ENCODE measurements at regions not wholly inside any gene's neighbourhood (a gene's known extent, or its start where the extent isn't known, plus 50 kb on each side); places are given as distances from the start of the nearest gene placed in this dataset.
"Not testable (repeated sequence)": the region's sequence is repeated elsewhere in the genome, so short reads cannot be mapped to it uniquely, and the experiment has no call there.

GRCh38 chrX:87874043-87874442, 356.4 kb downstream of the KLHL4 start:
- no peaks in the 10 kb centered on the region for H3K36me3 ChIP-seq (replicated peaks)
- no peak for DNase-seq (ENCODE audit: low spot score in 2 of 2)
- H3K27me3 ChIP-seq (ENCODE audit: low read depth) = no peaks in the 10 kb centered on the region
- no peak overlapping the region for H3K4me3 ChIP-seq
- in situ Hi-C loops (cut with MboI; ENCODE audit: low sequenced_read_pairs) = no loop called here
- H3K9me3 ChIP-seq = no peaks in the 10 kb centered on the region
- no peaks in the 10 kb centered on the region for H3K4me1 ChIP-seq

- no peak overlapping the region for H3K4me3 ChIP-seq
- H3K36me3 ChIP-seq (replicated peaks) = no peaks in the 10 kb centered on the region
- H3K27me3 ChIP-seq (ENCODE audit: low read depth) = no peaks in the 10 kb centered on the region
- H3K4me1 ChIP-seq = no peaks in the 10 kb centered on the region
- in situ Hi-C loops (cut with MboI; ENCODE audit: low sequenced_read_pairs) = no loop called here
- no peaks in the 10 kb centered on the region for H3K9me3 ChIP-seq
- DNase-seq (ENCODE audit: low spot score in 2 of 2) = no peak
Measured at GRCh38 chrX:87878926-87879325, 361.3 kb downstream of the KLHL4 start.

- Histone ChIP-seq H3K4me1 (no peaks in the 10 kb centered on the region), H3K27me3 (ENCODE audit: low read depth) (no peaks in the 10 kb centered on the region), H3K4me3 (no peak overlapping the region), H3K9me3 (no peaks in the 10 kb centered on the region), H3K36me3 (replicated peaks) (no peaks in the 10 kb centered on the region)
- DNase-seq (ENCODE audit: low spot score in 2 of 2) = no peak
- in situ Hi-C loops (cut with MboI; ENCODE audit: low sequenced_read_pairs) = no loop called here
Measured at GRCh38 chrX:87890437-87890836, 372.8 kb downstream of the KLHL4 start.

GRCh38 chrX:87895421-87895820, 377.8 kb downstream of the KLHL4 start:
- H3K9me3 ChIP-seq = no peaks in the 10 kb centered on the region
- no peaks in the 10 kb centered on the region for H3K36me3 ChIP-seq (replicated peaks)
- no peak overlapping the region for H3K4me3 ChIP-seq
- no peak for DNase-seq (ENCODE audit: low spot score in 2 of 2)
- in situ Hi-C loops (cut with MboI; ENCODE audit: low sequenced_read_pairs) = no loop called here
- H3K4me1 ChIP-seq = no peaks in the 10 kb centered on the region
- H3K27me3 ChIP-seq (ENCODE audit: low read depth) = no peaks in the 10 kb centered on the region

GRCh38 chrX:87896057-87896456, 378.5 kb downstream of the KLHL4 start:
- no peaks in the 10 kb centered on the region for H3K36me3 ChIP-seq (replicated peaks)
- H3K4me3 ChIP-seq = no peak overlapping the region
- no peak for DNase-seq (ENCODE audit: low spot score in 2 of 2)
- no peaks in the 10 kb centered on the region for H3K4me1 ChIP-seq
- in situ Hi-C loops (cut with MboI; ENCODE audit: low sequenced_read_pairs) = no loop called here
- no peaks in the 10 kb centered on the region for H3K9me3 ChIP-seq
- no peaks in the 10 kb centered on the region for H3K27me3 ChIP-seq (ENCODE audit: low read depth)

- Histone ChIP-seq H3K4me3 (0 out of 2 replicates have a peak overlapping the region, but pooled peaks have one; percentile 7), H3K9me3 (no peaks in the 10 kb centered on the region), H3K4me1 (no peaks in the 10 kb centered on the region), H3K36me3 (replicated peaks) (no peaks in the 10 kb centered on the region), H3K27me3 (ENCODE audit: low read depth) (no peaks in the 10 kb centered on the region)
- DNase-seq (ENCODE audit: low spot score in 2 of 2) = no peak
- in situ Hi-C loops (cut with MboI; ENCODE audit: low sequenced_read_pairs) = no loop called here
Measured at GRCh38 chrX:87900320-87900908, 382.8 kb downstream of the KLHL4 start.

- in situ Hi-C loops (cut with MboI; ENCODE audit: low sequenced_read_pairs) = no loop called here
- no peaks in the 10 kb centered on the region for H3K4me1 ChIP-seq
- H3K36me3 ChIP-seq (replicated peaks) = no peaks in the 10 kb centered on the region
- H3K4me3 ChIP-seq = no peak overlapping the region
- no peaks in the 10 kb centered on the region for H3K9me3 ChIP-seq
- no peaks in the 10 kb centered on the region for H3K27me3 ChIP-seq (ENCODE audit: low read depth)
- DNase-seq (ENCODE audit: low spot score in 2 of 2) = no peak
Measured at GRCh38 chrX:87901060-87901459, 383.5 kb downstream of the KLHL4 start.

- H3K4me3 ChIP-seq = no peak overlapping the region
- no peaks in the 10 kb centered on the region for H3K27me3 ChIP-seq (ENCODE audit: low read depth)
- H3K9me3 ChIP-seq = no peaks in the 10 kb centered on the region
- H3K36me3 ChIP-seq (replicated peaks) = no peaks in the 10 kb centered on the region
- H3K4me1 ChIP-seq = no peaks in the 10 kb centered on the region
- in situ Hi-C loops (cut with MboI; ENCODE audit: low sequenced_read_pairs) = no loop called here
- no peak for DNase-seq (ENCODE audit: low spot score in 2 of 2)
Measured at GRCh38 chrX:87914726-87915125, 397.1 kb downstream of the KLHL4 start.

GRCh38 chrX:87924619-87925018, 407.0 kb downstream of the KLHL4 start:
- Histone ChIP-seq H3K36me3 (replicated peaks) (no peaks in the 10 kb centered on the region), H3K9me3 (no peaks in the 10 kb centered on the region), H3K4me1 (no peaks in the 10 kb centered on the region), H3K4me3 (no peak overlapping the region), H3K27me3 (ENCODE audit: low read depth) (no peaks in the 10 kb centered on the region)
- DNase-seq (ENCODE audit: low spot score in 2 of 2) = no peak
- in situ Hi-C loops (cut with MboI; ENCODE audit: low sequenced_read_pairs) = no loop called here

GRCh38 chrX:87941841-87942240, 424.2 kb downstream of the KLHL4 start:
- no peaks in the 10 kb centered on the region for H3K36me3 ChIP-seq (replicated peaks)
- no peaks in the 10 kb centered on the region for H3K4me1 ChIP-seq
- H3K9me3 ChIP-seq = no peaks in the 10 kb centered on the region
- no peaks in the 10 kb centered on the region for H3K27me3 ChIP-seq (ENCODE audit: low read depth)
- in situ Hi-C loops (cut with MboI; ENCODE audit: low sequenced_read_pairs) = no loop called here
- no peak for DNase-seq (ENCODE audit: low spot score in 2 of 2)
- H3K4me3 ChIP-seq = no peak overlapping the region

- Histone ChIP-seq H3K4me3 (no peak overlapping the region), H3K9me3 (no peaks in the 10 kb centered on the region), H3K4me1 (no peaks in the 10 kb centered on the region), H3K36me3 (replicated peaks) (no peaks in the 10 kb centered on the region), H3K27me3 (ENCODE audit: low read depth) (no peaks in the 10 kb centered on the region)
- in situ Hi-C loops (cut with MboI; ENCODE audit: low sequenced_read_pairs) = no loop called here
- DNase-seq (ENCODE audit: low spot score in 2 of 2) = no peak
Measured at GRCh38 chrX:87961471-87961870, 443.9 kb downstream of the KLHL4 start.

- in situ Hi-C loops (cut with MboI; ENCODE audit: low sequenced_read_pairs) = no loop called here
- Histone ChIP-seq H3K4me3 (no peak overlapping the region), H3K9me3 (no peaks in the 10 kb centered on the region), H3K36me3 (replicated peaks) (no peaks in the 10 kb centered on the region), H3K4me1 (no peaks in the 10 kb centered on the region), H3K27me3 (ENCODE audit: low read depth) (no peaks in the 10 kb centered on the region)
- DNase-seq (ENCODE audit: low spot score in 2 of 2) = no peak
Measured at GRCh38 chrX:87968118-87968517, 450.5 kb downstream of the KLHL4 start.

GRCh38 chrX:87972121-87972520, 454.5 kb downstream of the KLHL4 start:
- H3K27me3 ChIP-seq (ENCODE audit: low read depth); in situ Hi-C loops (cut with MboI; ENCODE audit: low sequenced_read_pairs); DNase-seq (ENCODE audit: low spot score in 2 of 2): not testable (repeated sequence)

GRCh38 chrX:87975365-87975764, 457.8 kb downstream of the KLHL4 start:
- Histone ChIP-seq H3K4me1 (no peaks in the 10 kb centered on the region), H3K27me3 (ENCODE audit: low read depth) (no peaks in the 10 kb centered on the region), H3K4me3 (no peak overlapping the region), H3K9me3 (no peaks in the 10 kb centered on the region), H3K36me3 (replicated peaks) (no peaks in the 10 kb centered on the region)
- DNase-seq (ENCODE audit: low spot score in 2 of 2) = no peak
- in situ Hi-C loops (cut with MboI; ENCODE audit: low sequenced_read_pairs) = no loop called here

More at GRCh38 chrX:87972121-87972520, 454.5 kb downstream of the KLHL4 start:
- H3K9me3 ChIP-seq; H3K4me1 ChIP-seq; H3K4me3 ChIP-seq; H3K36me3 ChIP-seq (replicated peaks): not testable (repeated sequence)

- H3K9me3 ChIP-seq; H3K27me3 ChIP-seq (ENCODE audit: low read depth); H3K36me3 ChIP-seq (replicated peaks); H3K4me1 ChIP-seq; H3K4me3 ChIP-seq; in situ Hi-C loops (cut with MboI; ENCODE audit: low sequenced_read_pairs); DNase-seq (ENCODE audit: low spot score in 2 of 2): not testable (repeated sequence)
Measured at GRCh38 chrX:88007873-88008272, 490.3 kb downstream of the KLHL4 start.

All from HAP-1 (cell line).